Colonic mucosa (tissue), 4 donors: ENCODE measurements at regions not wholly inside any gene's neighbourhood (a gene's known extent, or its start where the extent isn't known, plus 50 kb on each side); places are given as distances from the start of the nearest gene placed in this dataset.

ENCODE experiments used
- DNase-seq: peaks from one replicate; pipeline ENCODE4 v3.0.0-alpha.2; 2020
- H3K27ac ChIP-seq: fragments of 200-600 bp; one replicate; pipeline ENCODE4 v1.8.0; 2021
- H3K27me3 ChIP-seq: fragments of 200-600 bp; one replicate; pipeline ENCODE4 v1.8.0; 2021
- H3K36me3 ChIP-seq: fragments of 200-600 bp; one replicate; pipeline ENCODE4 v1.8.0; 2021
- H3K4me1 ChIP-seq: fragments of 200-600 bp; one replicate; pipeline ENCODE4 v1.8.0; 2021; ENCODE audit warnings: mild to moderate bottlenecking
- H3K4me3 ChIP-seq: fragments of 200-600 bp; one replicate; pipeline ENCODE4 v1.8.0; 2021
- H3K9ac ChIP-seq, 2 donors: one replicate each; pipeline ENCODE4 v1.7.0; 2013; ENCODE audit warnings: control low read depth in 2 of 2, low read depth in 2 of 2, low read length in 2 of 2
- H3K9me3 ChIP-seq: fragments of 200-600 bp; one replicate; pipeline ENCODE4 v1.8.0; 2021
- CTCF ChIP-seq: fragments of 200-600 bp; IDR thresholded peaks from one replicate; pipeline ENCODE4 v1.8.0; 2022; ENCODE audit warnings: antibody characterized with exemption, mild to moderate bottlenecking
- intact Hi-C: fragments of 100-400 bp; cut with DNase I; formaldehyde crosslinking; loops from one replicate; pipeline ENCODE4 v1.14.1; 2022
- donor health status: healthy.
- donor health status: DM: no; HTN: no; CAD: no.
- donor health status: DM: no; HTN: no; CAD: no.

- H3K27me3 ChIP-seq, result no peaks in the 10 kb centered on the region
- no peak overlapping the region for H3K9ac ChIP-seq
- intact Hi-C loops, result no loop called here
- H3K4me1 ChIP-seq, result no peaks in the 10 kb centered on the region
- H3K27ac ChIP-seq, result no peak overlapping the region
- no peak for TF ChIP-seq CTCF
- H3K9me3 ChIP-seq, result no peaks in the 10 kb centered on the region
- DNase-seq, result no peak
- H3K36me3 ChIP-seq, result no peaks in the 10 kb centered on the region
- H3K4me3 ChIP-seq, result no peak overlapping the region
Measured at GRCh38 chr12:126898562-126898961, 1368.4 kb upstream of the TMEM132C start.

GRCh38 chr12:126899926-126900792 lies 1366.8 kb upstream of the TMEM132C start:
- Histone ChIP-seq H3K4me1 (no peaks in the 10 kb centered on the region), H3K27me3 (no peaks in the 10 kb centered on the region), H3K36me3 (no peaks in the 10 kb centered on the region), H3K9me3 (no peaks in the 10 kb centered on the region), H3K27ac (no peak overlapping the region), H3K4me3 (no peak overlapping the region), H3K9ac (no peak overlapping the region)
- no peak for DNase-seq
- intact Hi-C loops, result no loop called here
- TF ChIP-seq CTCF, result no peak

- Histone ChIP-seq H3K4me3 (no peak overlapping the region), H3K9me3 (no peaks in the 10 kb centered on the region), H3K9ac (no peak overlapping the region), H3K27ac (no peak overlapping the region), H3K27me3 (no peaks in the 10 kb centered on the region), H3K4me1 (no peaks in the 10 kb centered on the region), H3K36me3 (no peaks in the 10 kb centered on the region)
- no peak for DNase-seq
- intact Hi-C loops, result no loop called here
- no peak for TF ChIP-seq CTCF
Measured at GRCh38 chr12:126903027-126903876, 1363.7 kb upstream of the TMEM132C start.

GRCh38 chr12:126905752-126906151 lies 1361.2 kb upstream of the TMEM132C start:
- no peak for DNase-seq
- intact Hi-C loops, result no loop called here
- Histone ChIP-seq H3K4me1 (no peaks in the 10 kb centered on the region), H3K9ac (no peak overlapping the region), H3K4me3 (no peak overlapping the region), H3K9me3 (no peaks in the 10 kb centered on the region), H3K36me3 (no peaks in the 10 kb centered on the region), H3K27ac (no peak overlapping the region), H3K27me3 (no peaks in the 10 kb centered on the region)
- TF ChIP-seq CTCF, result no peak

GRCh38 chr12:126907900-126908764 lies 1358.8 kb upstream of the TMEM132C start:
- Histone ChIP-seq H3K27me3 (no peaks in the 10 kb centered on the region), H3K4me3 (no peak overlapping the region), H3K27ac (no peak overlapping the region), H3K9me3 (no peaks in the 10 kb centered on the region), H3K36me3 (no peaks in the 10 kb centered on the region), H3K4me1 (no peaks in the 10 kb centered on the region), H3K9ac (no peak overlapping the region)
- intact Hi-C loops, result no loop called here
- no peak for DNase-seq
- no peak for TF ChIP-seq CTCF
